Mucosa of descending colon (tissue), 3 donors: ENCODE measurements at regions not wholly inside any gene's neighbourhood (a gene's known extent, or its start where the extent isn't known, plus 50 kb on each side); places are given as distances from the start of the nearest gene placed in this dataset.

ENCODE experiments used
- ATAC-seq: fragments of 200-7000 bp; cut with Tn5 transposase; one replicate; pipeline ENCODE4 v1.9.1; 2020; ENCODE audit warnings: mild to moderate bottlenecking, moderate library complexity
- DNase-seq, 3 donors: peaks; one replicate each; pipeline ENCODE4 v3.0.0-alpha.2; 2020
- H3K36me3 ChIP-seq: fragments of 200-600 bp; one replicate; pipeline ENCODE4 v1.8.0; 2021; ENCODE audit warnings: low read depth, mild to moderate bottlenecking
- H3K4me1 ChIP-seq: fragments of 200-600 bp; one replicate; pipeline ENCODE4 v1.8.0; 2021; ENCODE audit warnings: low read depth, mild to moderate bottlenecking
- H3K4me3 ChIP-seq: fragments of 200-600 bp; one replicate; pipeline ENCODE4 v1.8.0; 2021; ENCODE audit warnings: mild to moderate bottlenecking
- H3K9me3 ChIP-seq: fragments of 200-600 bp; one replicate; pipeline ENCODE4 v1.8.0; 2021; ENCODE audit warnings: mild to moderate bottlenecking
- CTCF ChIP-seq: fragments of 200-600 bp; IDR thresholded peaks from one replicate; pipeline ENCODE4 v1.8.0; 2022; ENCODE audit warnings: antibody characterized with exemption, mild to moderate bottlenecking
- intact Hi-C, 2 donors: fragments of 100-400 bp; cut with DNase I in 1 of 2; cut with micrococcal nuclease in 1 of 2; formaldehyde crosslinking; loops; one replicate each; pipeline versions ENCODE4 v1.11.0 to v1.11.1; 2022; cut with DNase I, micrococcal nuclease
- donor health status: DM: no; HTN: no; CAD: no; lungs with moderate emphysema.
- donor health status: DM: no; HTN: no; CAD: no.
- donor health status: DM: no; HTN: yes; CAD: no.

- no peak for TF ChIP-seq CTCF
- Histone ChIP-seq H3K4me3 (no peak overlapping the region), H3K36me3 (no peaks in the 10 kb centered on the region), H3K9me3 (no peaks in the 10 kb centered on the region), H3K4me1 (no peaks in the 10 kb centered on the region)
- intact Hi-C loops = no loop called here
- ATAC-seq = no peak
- DNase-seq = no peak
Measured at GRCh38 chr19:28425046-28425931, 787.7 kb downstream of the UQCRFS1 start.

GRCh38 chr19:28424662-28425045, 788.3 kb downstream of the UQCRFS1 start:
- Histone ChIP-seq H3K36me3 (no peaks in the 10 kb centered on the region), H3K4me1 (no peaks in the 10 kb centered on the region), H3K4me3 (no peak overlapping the region), H3K9me3 (no peaks in the 10 kb centered on the region)
- DNase-seq (no peak), ATAC-seq (no peak)
- TF ChIP-seq CTCF = no peak
- intact Hi-C loops = no loop called here

GRCh38 chr19:28424077-28424476, 788.9 kb downstream of the UQCRFS1 start:
- no peak overlapping the region for H3K4me3 ChIP-seq
- H3K9me3 ChIP-seq = no peaks in the 10 kb centered on the region
- intact Hi-C loops = no loop called here
- no peaks in the 10 kb centered on the region for H3K4me1 ChIP-seq
- no peaks in the 10 kb centered on the region for H3K36me3 ChIP-seq
- DNase-seq (no peak), ATAC-seq (peak; percentile 50)
- TF ChIP-seq CTCF = no peak

- intact Hi-C loops = no loop called here
- no peaks in the 10 kb centered on the region for H3K4me1 ChIP-seq
Measured at GRCh38 chr19:28422791-28423650, 789.9 kb downstream of the UQCRFS1 start.

GRCh38 chr19:28422046-28422445, 790.9 kb downstream of the UQCRFS1 start:
- ATAC-seq = peak; percentile 56
- TF ChIP-seq CTCF = no peak
- no peak overlapping the region for H3K4me3 ChIP-seq
- no peaks in the 10 kb centered on the region for H3K9me3 ChIP-seq
- H3K36me3 ChIP-seq = no peaks in the 10 kb centered on the region
- intact Hi-C loops = no loop called here
- DNase-seq = no peak
- no peaks in the 10 kb centered on the region for H3K4me1 ChIP-seq

More at GRCh38 chr19:28422791-28423650, 789.9 kb downstream of the UQCRFS1 start:
- H3K4me3 ChIP-seq = no peak overlapping the region
- TF ChIP-seq CTCF = no peak
- ATAC-seq (no peak), DNase-seq (no peak)
- no peaks in the 10 kb centered on the region for H3K36me3 ChIP-seq
- H3K9me3 ChIP-seq = no peaks in the 10 kb centered on the region
